H54 (cell line): ENCODE measurements at regions not wholly inside any gene's neighbourhood (a gene's known extent, or its start where the extent isn't known, plus 50 kb on each side); places are given as distances from the start of the nearest gene placed in this dataset.
A peak's percentile ranks its signal among the peaks of the same experiment; 100 is the strongest.

Source experiments
- DNase-seq: peaks from one replicate; pipeline ENCODE4 v3.0.0; 2011; ENCODE audit warnings: low spot score, mixed read lengths; ENCODE audit not compliant: insufficient read length
- FAIRE-seq: peaks from 3 replicates; lab custom pipeline; 2011; peaks lifted over from hg19 to GRCh38; lab: Jason Lieb, UNC
- POLR2A ChIP-seq: IDR thresholded peaks from 2 replicates; pipeline ENCODE4 v1.6.1; 2011; ENCODE audit warnings: low read depth, mild to moderate bottlenecking, low read length

- TF ChIP-seq POLR2A, result no peak
- DNase-seq (no peak), FAIRE-seq (peak; percentile 87)
These were observed 81.0 kb downstream of the SEMA4F start for GRCh38 chr2:74735009-74735408.

GRCh38 chr2:74735564-74735963 lies 81.5 kb downstream of the SEMA4F start:
- DNase-seq, result no peak
- TF ChIP-seq POLR2A, result no peak
- FAIRE-seq, result no peak

- FAIRE-seq, result no peak
- DNase-seq, result no peak
- TF ChIP-seq POLR2A, result no peak
These were observed 82.5 kb downstream of the SEMA4F start for GRCh38 chr2:74736589-74736988.

- no peak for DNase-seq
- FAIRE-seq, result no peak
- TF ChIP-seq POLR2A, result no peak
These were observed 84.5 kb downstream of the SEMA4F start for GRCh38 chr2:74738586-74738985.

- no peak for TF ChIP-seq POLR2A
- no peak for FAIRE-seq
- DNase-seq, result no peak
These were observed 85.1 kb downstream of the SEMA4F start for GRCh38 chr2:74739129-74739528.

- FAIRE-seq (no peak), DNase-seq (no peak)
- TF ChIP-seq POLR2A, result no peak
These were observed 85.7 kb downstream of the SEMA4F start for GRCh38 chr2:74739733-74740241.

- TF ChIP-seq POLR2A, result no peak
- no peak for DNase-seq
- FAIRE-seq, result no peak
These were observed 86.3 kb downstream of the SEMA4F start for GRCh38 chr2:74740395-74740740.

- FAIRE-seq (peak; percentile 93), DNase-seq (peak; percentile 75)
- TF ChIP-seq POLR2A, result no peak
These were observed 86.8 kb downstream of the SEMA4F start for GRCh38 chr2:74740741-74741431.

GRCh38 chr2:74741629-74742028 lies 87.6 kb downstream of the SEMA4F start:
- FAIRE-seq (no peak), DNase-seq (no peak)
- no peak for TF ChIP-seq POLR2A

GRCh38 chr2:74742471-74742870 lies 88.4 kb downstream of the SEMA4F start:
- FAIRE-seq, result no peak
- no peak for TF ChIP-seq POLR2A

GRCh38 chr2:74743039-74743438 lies 89.0 kb downstream of the SEMA4F start:
- TF ChIP-seq POLR2A, result no peak
- DNase-seq (no peak), FAIRE-seq (no peak)

More at GRCh38 chr2:74742471-74742870, 88.4 kb downstream of the SEMA4F start:
- DNase-seq, result no peak

- FAIRE-seq (no peak), DNase-seq (no peak)
- no peak for TF ChIP-seq POLR2A
These were observed 89.7 kb downstream of the SEMA4F start for GRCh38 chr2:74743778-74744177.

GRCh38 chr2:74744731-74745515 lies 89.0 kb upstream of the HK2 start:
- DNase-seq (no peak), FAIRE-seq (no peak)
- TF ChIP-seq POLR2A, result no peak

GRCh38 chr2:74745766-74746165 lies 88.2 kb upstream of the HK2 start:
- DNase-seq (no peak), FAIRE-seq (no peak)
- TF ChIP-seq POLR2A, result no peak
